Fibroblast of lung (primary cell): ENCODE measurements at regions not wholly inside any gene's neighbourhood (a gene's known extent, or its start where the extent isn't known, plus 50 kb on each side); places are given as distances from the start of the nearest gene placed in this dataset.

Experiments
- DNase-seq, 2 donors: peaks; one replicate each; pipeline versions ENCODE4 v3.0.0 to v3.0.0-alpha.2; 2010; ENCODE audit warnings: low read depth in 2 of 2
- H2AFZ ChIP-seq: 2 replicates; pipeline ENCODE4 v1.5.1; 2012; ENCODE audit warnings: low read length, control low read depth, inconsistent platforms
- H3K27ac ChIP-seq: 2 replicates; pipeline ENCODE4 v1.5.1; 2011; ENCODE audit warnings: low read length, control low read depth; ENCODE audit not compliant: insufficient read depth
- H3K27me3 ChIP-seq: 2 replicates; pipeline ENCODE4 v1.5.1; 2011; ENCODE audit warnings: mild to moderate bottlenecking, low read length; ENCODE audit not compliant: control insufficient read depth, insufficient read depth
- H3K36me3 ChIP-seq: 2 replicates; pipeline ENCODE4 v1.5.1; 2011; ENCODE audit warnings: low read length; ENCODE audit not compliant: control insufficient read depth, insufficient read depth
- H3K4me1 ChIP-seq: 2 replicates; pipeline ENCODE4 v1.5.1; 2011; ENCODE audit warnings: low read length; ENCODE audit not compliant: control insufficient read depth, insufficient read depth; ENCODE audit errors: extremely low read depth
- H3K4me2 ChIP-seq: 2 replicates; pipeline ENCODE4 v1.5.1; 2011; ENCODE audit warnings: low read length, control low read depth; ENCODE audit not compliant: insufficient read depth; ENCODE audit errors: extremely low read depth
- H3K4me3 ChIP-seq, 4 experiments: fragments of 200-600 bp in 1 of 4; sonication (generic) in 1 of 4; replicated peaks in 1 of 4; 2 replicates each; pipeline ENCODE4 v1.5.1; 2011 to 2016; ENCODE audit warnings: low read length in 4 of 4, low read depth in 3 of 4, mild to moderate bottlenecking in 3 of 4, control low read depth in 2 of 4, inconsistent platforms in 1 of 4, mixed read lengths in 1 of 4; ENCODE audit not compliant: insufficient read depth in 1 of 4; ENCODE audit errors: control extremely low read depth in 1 of 4
- H3K79me2 ChIP-seq: 2 replicates; pipeline ENCODE4 v1.5.1; 2012; ENCODE audit warnings: mild to moderate bottlenecking, low read length, inconsistent platforms; ENCODE audit not compliant: control insufficient read depth, insufficient read depth
- H3K9ac ChIP-seq: 2 replicates; pipeline ENCODE4 v1.5.1; 2011; ENCODE audit warnings: mild to moderate bottlenecking, low read length, control low read depth; ENCODE audit not compliant: insufficient read depth
- H3K9me3 ChIP-seq: 2 replicates; pipeline ENCODE4 v1.5.1; 2012; ENCODE audit warnings: low read depth, low read length; ENCODE audit not compliant: control insufficient read depth, insufficient read depth
- H4K20me1 ChIP-seq: 2 replicates; pipeline ENCODE4 v1.5.1; 2011; ENCODE audit warnings: low read length; ENCODE audit not compliant: control insufficient read depth, insufficient read depth; ENCODE audit errors: extremely low read depth
- CTCF ChIP-seq, 2 donors: IDR thresholded peaks in 1 of 2; conservative IDR thresholded peaks in 1 of 2; 1 replicate in 1 of 2; 2 replicates in 1 of 2; pipeline ENCODE4 v1.5.1; 2011 to 2012; ENCODE audit warnings: low read length in 2 of 2, control low read depth in 1 of 2, inconsistent platforms in 1 of 2, low read depth in 1 of 2, mild to moderate bottlenecking in 1 of 2
- EZH2 ChIP-seq: IDR thresholded peaks from 2 replicates; pipeline ENCODE4 v1.5.1; 2012; ENCODE audit warnings: low read length, control low read depth, mild to moderate bottlenecking; ENCODE audit errors: missing control alignments

GRCh38 chr7:12872487-12872886, 185.1 kb downstream of the ARL4A start:
- H3K36me3 ChIP-seq = no peaks in the 10 kb centered on the region
- no peaks in the 10 kb centered on the region for H3K27me3 ChIP-seq
- no peak for DNase-seq
- H3K4me1 ChIP-seq = no peaks in the 10 kb centered on the region
- no peaks in the 10 kb centered on the region for H3K79me2 ChIP-seq
- no peak overlapping the region for H3K27ac ChIP-seq
- no peaks in the 10 kb centered on the region for H3K9me3 ChIP-seq
- H3K4me2 ChIP-seq = no peak overlapping the region
- TF ChIP-seq EZH2 (no peak), CTCF (conservative IDR thresholded peaks at IDR 0.05 in 1 of 2, IDR thresholded peaks at IDR 0.05 in 1 of 2; ENCODE audit: low read depth in 1 of 2, low read length in 2 of 2) (no peak)
- H4K20me1 ChIP-seq = no peaks in the 10 kb centered on the region
- H3K9ac ChIP-seq = no peak overlapping the region
- no peak overlapping the region for H2AFZ ChIP-seq
- H3K4me3 ChIP-seq = no peak overlapping the region

GRCh38 chr7:12873571-12873970, 186.1 kb downstream of the ARL4A start:
- Histone ChIP-seq H3K27ac (no peak overlapping the region), H2AFZ (no peak overlapping the region), H3K9ac (no peak overlapping the region), H3K4me3 (no peak overlapping the region), H3K79me2 (no peaks in the 10 kb centered on the region), H4K20me1 (no peaks in the 10 kb centered on the region), H3K9me3 (no peaks in the 10 kb centered on the region), H3K36me3 (no peaks in the 10 kb centered on the region), H3K27me3 (no peaks in the 10 kb centered on the region), H3K4me2 (no peak overlapping the region), H3K4me1 (no peaks in the 10 kb centered on the region)
- DNase-seq = no peak
- no peak for TF ChIP-seq CTCF (conservative IDR thresholded peaks at IDR 0.05 in 1 of 2, IDR thresholded peaks at IDR 0.05 in 1 of 2; ENCODE audit: low read depth in 1 of 2, low read length in 2 of 2)
- no peak for TF ChIP-seq EZH2

GRCh38 chr7:12879139-12879538, 191.7 kb downstream of the ARL4A start:
- TF ChIP-seq CTCF (conservative IDR thresholded peaks at IDR 0.05 in 1 of 2, IDR thresholded peaks at IDR 0.05 in 1 of 2; ENCODE audit: low read depth in 1 of 2, low read length in 2 of 2) (no peak), EZH2 (no peak)
- no peaks in the 10 kb centered on the region for H3K9me3 ChIP-seq
- H3K79me2 ChIP-seq = no peaks in the 10 kb centered on the region
- H3K27me3 ChIP-seq = no peaks in the 10 kb centered on the region
- H3K4me3 ChIP-seq = no peak overlapping the region
- H3K36me3 ChIP-seq = no peaks in the 10 kb centered on the region
- H3K27ac ChIP-seq = no peak overlapping the region
- no peaks in the 10 kb centered on the region for H3K4me1 ChIP-seq
- no peak overlapping the region for H3K4me2 ChIP-seq
- H4K20me1 ChIP-seq = no peaks in the 10 kb centered on the region
- no peak for DNase-seq
- H2AFZ ChIP-seq = no peak overlapping the region
- H3K9ac ChIP-seq = no peak overlapping the region
